ENCODE measurements at regions not wholly inside any gene's neighbourhood (a gene's known extent, or its start where the extent isn't known, plus 50 kb on each side); places are given as distances from the start of the nearest gene placed in this dataset.
A peak's percentile ranks its signal among the peaks of the same experiment; 100 is the strongest.

GRCh38 chr15:47184908-47185801, 532.1 kb upstream of the SEMA6D start:
- no peak for TF ChIP-seq CTCF (IDR thresholded peaks at IDR 0.05; ENCODE audit: low read depth, low read length)
- H3K4me3 ChIP-seq (ENCODE audit: low read depth, low read length), result peak overlapping the region; percentile 41

- no peak for TF ChIP-seq CTCF (IDR thresholded peaks at IDR 0.05; ENCODE audit: low read depth, low read length)
- no peak overlapping the region for H3K4me3 ChIP-seq (ENCODE audit: low read depth, low read length)
These were observed 531.2 kb upstream of the SEMA6D start for GRCh38 chr15:47186075-47186474.

- TF ChIP-seq CTCF (IDR thresholded peaks at IDR 0.05; ENCODE audit: low read depth, low read length), result no peak
- H3K4me3 ChIP-seq (ENCODE audit: low read depth, low read length), result no peak overlapping the region
These were observed 528.4 kb upstream of the SEMA6D start for GRCh38 chr15:47188758-47189507.

- H3K4me3 ChIP-seq (ENCODE audit: low read depth, low read length), result no peak overlapping the region
- no peak for TF ChIP-seq CTCF (IDR thresholded peaks at IDR 0.05; ENCODE audit: low read depth, low read length)
These were observed 522.6 kb upstream of the SEMA6D start for GRCh38 chr15:47194718-47195117.

GRCh38 chr15:47196048-47196447, 521.3 kb upstream of the SEMA6D start:
- peak; percentile 75 for TF ChIP-seq CTCF (IDR thresholded peaks at IDR 0.05; ENCODE audit: low read depth, low read length)

GRCh38 chr15:47203993-47204392, 513.3 kb upstream of the SEMA6D start:
- TF ChIP-seq CTCF (IDR thresholded peaks at IDR 0.05; ENCODE audit: low read depth, low read length), result no peak
- no peak overlapping the region for H3K4me3 ChIP-seq (ENCODE audit: low read depth, low read length)

More at GRCh38 chr15:47196048-47196447, 521.3 kb upstream of the SEMA6D start:
- H3K4me3 ChIP-seq (ENCODE audit: low read depth, low read length), result no peak overlapping the region

Measured in WI38 (cell line).